Lower lobe of right lung (tissue), 2 donors: ENCODE measurements at regions not wholly inside any gene's neighbourhood (a gene's known extent, or its start where the extent isn't known, plus 50 kb on each side); places are given as distances from the start of the nearest gene placed in this dataset.

Source experiments
- ATAC-seq, 2 donors: fragments of 200-7000 bp; cut with Tn5 transposase; one replicate each; pipeline ENCODE4 v1.9.1; 2020 to 2022; ENCODE audit warnings: mild to moderate bottlenecking in 2 of 2, moderate library complexity in 2 of 2
- DNase-seq: peaks from one replicate; pipeline ENCODE4 v3.0.0-alpha.2; 2020
- H3K27ac ChIP-seq: fragments of 200-600 bp; one replicate; pipeline ENCODE4 v1.8.0; 2022
- H3K27me3 ChIP-seq: fragments of 200-600 bp; one replicate; pipeline ENCODE4 v1.8.0; 2022; ENCODE audit warnings: low read depth
- H3K36me3 ChIP-seq: fragments of 200-600 bp; one replicate; pipeline ENCODE4 v1.8.0; 2022; ENCODE audit warnings: mild to moderate bottlenecking
- H3K4me1 ChIP-seq: fragments of 200-600 bp; one replicate; pipeline ENCODE4 v1.8.0; 2022
- H3K4me3 ChIP-seq: fragments of 200-600 bp; one replicate; pipeline ENCODE4 v1.8.0; 2022; ENCODE audit warnings: mild to moderate bottlenecking
- H3K9me3 ChIP-seq: fragments of 200-600 bp; one replicate; pipeline ENCODE4 v1.8.0; 2022
- intact Hi-C: fragments of 100-400 bp; cut with DNase I; formaldehyde crosslinking; loops from one replicate; pipeline ENCODE4 v1.11.0; 2022
- TF ChIP-seq, protein P1 (sequence below): fragments of 200-600 bp; IDR thresholded peaks from one replicate; pipeline ENCODE4 v1.8.0; 2022; ENCODE audit warnings: antibody characterized with exemption, mild to moderate bottlenecking
- donor health status: DM: no; HTN: yes; CAD: no; lungs with severe emphysema.

DNA sequence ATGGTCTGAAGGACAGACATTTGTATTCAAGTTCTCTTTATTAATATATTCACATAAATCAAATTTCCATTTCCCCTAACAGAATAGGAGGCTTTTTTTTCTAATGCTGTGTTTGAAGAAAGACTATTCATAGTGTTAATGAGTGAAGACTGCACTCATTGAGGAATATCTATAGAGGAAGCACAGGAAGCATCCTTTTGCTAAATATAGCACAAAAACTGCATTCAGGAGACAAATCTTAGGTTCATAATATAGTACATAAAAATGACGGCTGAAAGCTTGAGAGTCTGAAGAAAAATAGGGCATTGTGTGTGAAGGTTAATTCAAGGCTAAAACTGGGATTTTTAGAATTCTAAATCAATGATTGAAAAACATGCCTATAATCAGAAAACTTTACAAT, 50.4 kb upstream of the ANKRD50 start:
- H3K36me3 ChIP-seq: no peaks in the 10 kb centered on the region
- no peaks in the 10 kb centered on the region for H3K9me3 ChIP-seq
- no peaks in the 10 kb centered on the region for H3K4me1 ChIP-seq
- no peak overlapping the region for H3K4me3 ChIP-seq
- TF ChIP-seq, protein P1, sequence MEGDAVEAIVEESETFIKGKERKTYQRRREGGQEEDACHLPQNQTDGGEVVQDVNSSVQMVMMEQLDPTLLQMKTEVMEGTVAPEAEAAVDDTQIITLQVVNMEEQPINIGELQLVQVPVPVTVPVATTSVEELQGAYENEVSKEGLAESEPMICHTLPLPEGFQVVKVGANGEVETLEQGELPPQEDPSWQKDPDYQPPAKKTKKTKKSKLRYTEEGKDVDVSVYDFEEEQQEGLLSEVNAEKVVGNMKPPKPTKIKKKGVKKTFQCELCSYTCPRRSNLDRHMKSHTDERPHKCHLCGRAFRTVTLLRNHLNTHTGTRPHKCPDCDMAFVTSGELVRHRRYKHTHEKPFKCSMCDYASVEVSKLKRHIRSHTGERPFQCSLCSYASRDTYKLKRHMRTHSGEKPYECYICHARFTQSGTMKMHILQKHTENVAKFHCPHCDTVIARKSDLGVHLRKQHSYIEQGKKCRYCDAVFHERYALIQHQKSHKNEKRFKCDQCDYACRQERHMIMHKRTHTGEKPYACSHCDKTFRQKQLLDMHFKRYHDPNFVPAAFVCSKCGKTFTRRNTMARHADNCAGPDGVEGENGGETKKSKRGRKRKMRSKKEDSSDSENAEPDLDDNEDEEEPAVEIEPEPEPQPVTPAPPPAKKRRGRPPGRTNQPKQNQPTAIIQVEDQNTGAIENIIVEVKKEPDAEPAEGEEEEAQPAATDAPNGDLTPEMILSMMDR: no peak
- intact Hi-C loops: no loop called here
- ATAC-seq: no peak
- no peak overlapping the region for H3K27ac ChIP-seq
- H3K27me3 ChIP-seq: no peaks in the 10 kb centered on the region
- DNase-seq: no peak
